ENCODE measurements at regions not wholly inside any gene's neighbourhood (a gene's known extent, or its start where the extent isn't known, plus 50 kb on each side); places are given as distances from the start of the nearest gene placed in this dataset.

GRCh38 chr5:167752936-167753335 is 538.5 kb upstream of the WWC1 start:
- Histone ChIP-seq H3K4me1 (ENCODE audit: control insufficient read depth in 2 of 2, insufficient read depth in 2 of 2, low read length in 2 of 2) (no peaks in the 10 kb centered on the region), H3K4me2 (replicated peaks; ENCODE audit: low read depth, low read length, poor library complexity, severe bottlenecking) (no peak overlapping the region), H4K20me1 (ENCODE audit: control insufficient read depth, insufficient read depth, low read length, poor library complexity, severe bottlenecking) (no peaks in the 10 kb centered on the region), H3K27ac (ENCODE audit: low read length in 2 of 2) (no peak overlapping the region), H3K9me3 (ENCODE audit: control extremely low read depth in 1 of 3, control insufficient read depth in 2 of 3, insufficient read depth in 1 of 3, low read length in 2 of 3) (peaks cover 0 to 3% (median 0%) of the 10 kb centered on the region in 3 donors), H3K4me3 (ENCODE audit: control extremely low read depth in 1 of 5, extremely low read depth in 1 of 5, insufficient read depth in 1 of 5, low read depth in 2 of 5, low read length in 4 of 5) (no peak overlapping the region), H3K79me2 (ENCODE audit: control insufficient read depth, insufficient read depth, low read length) (no peaks in the 10 kb centered on the region), H3K36me3 (replicated peaks in 1 of 2; ENCODE audit: control extremely low read depth in 1 of 2, control insufficient read depth in 1 of 2, extremely low read depth in 1 of 2, insufficient read depth in 2 of 2, low read length in 1 of 2) (no peaks in the 10 kb centered on the region), H3K27me3 (replicated peaks in 1 of 4; ENCODE audit: control extremely low read depth in 1 of 4, control insufficient read depth in 3 of 4, insufficient read depth in 4 of 4, low read length in 3 of 4) (no peaks in the 10 kb centered on the region), H2AFZ (ENCODE audit: insufficient read depth, low read depth, low read length, poor library complexity, severe bottlenecking) (no peak overlapping the region), H3K9ac (ENCODE audit: low read length) (no peak overlapping the region)
- H3K27ac Mint-ChIP-seq: no peak overlapping the region
- H3K4me1 Mint-ChIP-seq: no peaks in the 10 kb centered on the region
- no peaks in the 10 kb centered on the region for H3K27me3 Mint-ChIP-seq
- DNase-seq (no peak), ATAC-seq (ENCODE audit: low read depth) (no peak)
- WGBS (ENCODE audit: insufficient coverage): 86% methylated on average over 2 of the region's 4 CpGs
- no peaks in the 10 kb centered on the region for H3K9me3 Mint-ChIP-seq (ENCODE audit: insufficient read depth)
- ChIA-PET CTCF (no interaction called here), POLR2A (no interaction called here)
- intact Hi-C loops (cut with micrococcal nuclease): no loop called here
- TF ChIP-seq EZH2 (IDR thresholded peaks at IDR 0.05; ENCODE audit: borderline replicate concordance, insufficient read depth, low read depth, low read length, poor library complexity, severe bottlenecking) (no peak), CTCF (IDR thresholded peaks at IDR 0.05) (no peak)
- no peak overlapping the region for H3K4me3 Mint-ChIP-seq

- Histone ChIP-seq H3K4me3 (ENCODE audit: control extremely low read depth in 1 of 5, extremely low read depth in 1 of 5, insufficient read depth in 1 of 5, low read depth in 2 of 5, low read length in 4 of 5) (no peak overlapping the region), H3K9me3 (ENCODE audit: control extremely low read depth in 1 of 3, control insufficient read depth in 2 of 3, insufficient read depth in 1 of 3, low read length in 2 of 3) (peaks cover 0 to 3% (median 0%) of the 10 kb centered on the region in 3 donors), H2AFZ (ENCODE audit: insufficient read depth, low read depth, low read length, poor library complexity, severe bottlenecking) (no peak overlapping the region), H3K9ac (ENCODE audit: low read length) (no peak overlapping the region), H3K4me2 (replicated peaks; ENCODE audit: low read depth, low read length, poor library complexity, severe bottlenecking) (no peak overlapping the region), H3K36me3 (replicated peaks in 1 of 2; ENCODE audit: control extremely low read depth in 1 of 2, control insufficient read depth in 1 of 2, extremely low read depth in 1 of 2, insufficient read depth in 2 of 2, low read length in 1 of 2) (no peaks in the 10 kb centered on the region), H3K4me1 (ENCODE audit: control insufficient read depth in 2 of 2, insufficient read depth in 2 of 2, low read length in 2 of 2) (no peaks in the 10 kb centered on the region), H3K27ac (ENCODE audit: low read length in 2 of 2) (no peak overlapping the region), H4K20me1 (ENCODE audit: control insufficient read depth, insufficient read depth, low read length, poor library complexity, severe bottlenecking) (no peaks in the 10 kb centered on the region), H3K27me3 (replicated peaks in 1 of 4; ENCODE audit: control extremely low read depth in 1 of 4, control insufficient read depth in 3 of 4, insufficient read depth in 4 of 4, low read length in 3 of 4) (no peaks in the 10 kb centered on the region), H3K79me2 (ENCODE audit: control insufficient read depth, insufficient read depth, low read length) (no peaks in the 10 kb centered on the region)
- 87% methylated on average over 3 of the region's 6 CpGs for WGBS (ENCODE audit: insufficient coverage)
- POLR2A ChIA-PET: no interaction called here
- no peaks in the 10 kb centered on the region for H3K4me1 Mint-ChIP-seq
- H3K4me3 Mint-ChIP-seq: no peak overlapping the region
- intact Hi-C loops (cut with micrococcal nuclease): no loop called here
- TF ChIP-seq CTCF (IDR thresholded peaks at IDR 0.05): no peak
- no peak for TF ChIP-seq EZH2 (IDR thresholded peaks at IDR 0.05; ENCODE audit: borderline replicate concordance, insufficient read depth, low read depth, low read length, poor library complexity, severe bottlenecking)
- H3K9me3 Mint-ChIP-seq (ENCODE audit: insufficient read depth): no peaks in the 10 kb centered on the region
- H3K27ac Mint-ChIP-seq: no peak overlapping the region
- ATAC-seq (ENCODE audit: low read depth): no peak
- H3K27me3 Mint-ChIP-seq: no peaks in the 10 kb centered on the region
- CTCF ChIA-PET: no interaction called here
- no peak for DNase-seq
Observed at GRCh38 chr5:167753725-167754490, 537.5 kb upstream of the WWC1 start.
